ENCODE measurements at regions not wholly inside any gene's neighbourhood (a gene's known extent, or its start where the extent isn't known, plus 50 kb on each side); places are given as distances from the start of the nearest gene placed in this dataset.

DNA sequence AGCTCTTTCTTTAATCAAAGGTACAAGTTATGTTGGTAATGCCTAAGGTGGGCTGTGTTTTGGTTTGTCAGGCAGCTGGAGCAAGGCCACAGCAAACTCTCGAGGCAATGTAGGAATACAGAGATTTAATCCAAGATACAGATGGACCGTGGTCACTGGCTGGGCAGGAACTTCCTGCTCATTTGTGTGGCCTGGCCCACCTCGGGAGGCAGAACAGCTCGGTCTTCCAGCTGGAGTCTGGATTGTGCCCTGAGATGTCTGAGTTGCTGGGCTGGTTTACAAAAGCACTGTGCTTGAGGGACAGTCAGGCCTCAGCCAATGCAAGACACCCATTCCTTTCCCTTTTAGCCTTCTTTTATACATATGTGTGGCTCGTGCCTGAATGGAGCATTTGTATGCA, 506.1 kb upstream of the SALL3 start:
- H3K4me3 ChIP-seq (ENCODE audit: low read depth, low read length) = no peak overlapping the region
- no peak for DNase-seq (ENCODE audit: low read depth)
- TF ChIP-seq, protein P1, sequence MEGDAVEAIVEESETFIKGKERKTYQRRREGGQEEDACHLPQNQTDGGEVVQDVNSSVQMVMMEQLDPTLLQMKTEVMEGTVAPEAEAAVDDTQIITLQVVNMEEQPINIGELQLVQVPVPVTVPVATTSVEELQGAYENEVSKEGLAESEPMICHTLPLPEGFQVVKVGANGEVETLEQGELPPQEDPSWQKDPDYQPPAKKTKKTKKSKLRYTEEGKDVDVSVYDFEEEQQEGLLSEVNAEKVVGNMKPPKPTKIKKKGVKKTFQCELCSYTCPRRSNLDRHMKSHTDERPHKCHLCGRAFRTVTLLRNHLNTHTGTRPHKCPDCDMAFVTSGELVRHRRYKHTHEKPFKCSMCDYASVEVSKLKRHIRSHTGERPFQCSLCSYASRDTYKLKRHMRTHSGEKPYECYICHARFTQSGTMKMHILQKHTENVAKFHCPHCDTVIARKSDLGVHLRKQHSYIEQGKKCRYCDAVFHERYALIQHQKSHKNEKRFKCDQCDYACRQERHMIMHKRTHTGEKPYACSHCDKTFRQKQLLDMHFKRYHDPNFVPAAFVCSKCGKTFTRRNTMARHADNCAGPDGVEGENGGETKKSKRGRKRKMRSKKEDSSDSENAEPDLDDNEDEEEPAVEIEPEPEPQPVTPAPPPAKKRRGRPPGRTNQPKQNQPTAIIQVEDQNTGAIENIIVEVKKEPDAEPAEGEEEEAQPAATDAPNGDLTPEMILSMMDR (IDR thresholded peaks at IDR 0.05; ENCODE audit: insufficient read depth, low read length) = no peak

DNA sequence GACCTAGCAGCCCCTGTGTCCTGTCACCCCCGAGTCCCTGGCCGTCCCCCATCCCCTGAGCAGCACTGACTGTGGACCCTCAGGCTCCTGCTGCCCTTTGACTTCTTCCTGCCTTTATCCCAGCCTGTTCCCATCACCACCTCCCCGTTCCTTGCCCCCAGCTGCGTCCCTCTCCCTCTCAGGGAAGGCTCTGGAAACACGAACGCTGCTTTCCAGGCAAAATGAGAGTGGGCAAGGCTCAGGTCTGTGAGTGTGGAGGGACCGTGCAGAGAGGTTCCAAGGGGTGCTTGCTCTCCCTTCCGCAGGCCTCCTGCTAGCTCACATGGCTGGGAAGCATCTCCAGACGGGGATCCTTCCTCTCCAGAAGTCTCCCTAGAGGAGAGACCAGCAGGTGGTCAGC, 501.8 kb upstream of the SALL3 start:
- H3K4me3 ChIP-seq (ENCODE audit: low read depth, low read length) = no peak overlapping the region
- DNase-seq (ENCODE audit: low read depth) = no peak
- TF ChIP-seq, protein P1 (IDR thresholded peaks at IDR 0.05; ENCODE audit: insufficient read depth, low read length) = no peak

DNA sequence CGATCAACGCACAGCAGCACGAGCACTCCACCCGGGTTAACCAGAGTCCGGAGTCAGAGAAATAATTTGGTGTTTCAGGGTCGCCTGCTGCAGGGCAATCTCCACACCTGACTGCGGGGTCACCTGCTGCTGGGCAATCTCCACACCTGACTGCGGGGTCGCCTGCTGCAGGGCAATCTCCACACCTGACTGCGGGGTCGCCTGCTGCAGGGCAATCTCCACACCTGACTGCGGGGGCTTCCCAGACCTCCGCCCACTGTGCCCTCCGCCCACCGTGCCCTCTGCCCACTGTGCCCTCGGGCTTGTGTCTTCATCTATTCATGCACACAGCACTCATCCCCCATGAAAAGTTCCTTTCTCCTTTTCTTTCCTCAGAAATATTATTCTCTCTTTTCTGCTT, 500.2 kb upstream of the SALL3 start:
- TF ChIP-seq, protein P1 (IDR thresholded peaks at IDR 0.05; ENCODE audit: insufficient read depth, low read length) = no peak
- no peak for DNase-seq (ENCODE audit: low read depth)
- no peak overlapping the region for H3K4me3 ChIP-seq (ENCODE audit: low read depth, low read length)

DNA sequence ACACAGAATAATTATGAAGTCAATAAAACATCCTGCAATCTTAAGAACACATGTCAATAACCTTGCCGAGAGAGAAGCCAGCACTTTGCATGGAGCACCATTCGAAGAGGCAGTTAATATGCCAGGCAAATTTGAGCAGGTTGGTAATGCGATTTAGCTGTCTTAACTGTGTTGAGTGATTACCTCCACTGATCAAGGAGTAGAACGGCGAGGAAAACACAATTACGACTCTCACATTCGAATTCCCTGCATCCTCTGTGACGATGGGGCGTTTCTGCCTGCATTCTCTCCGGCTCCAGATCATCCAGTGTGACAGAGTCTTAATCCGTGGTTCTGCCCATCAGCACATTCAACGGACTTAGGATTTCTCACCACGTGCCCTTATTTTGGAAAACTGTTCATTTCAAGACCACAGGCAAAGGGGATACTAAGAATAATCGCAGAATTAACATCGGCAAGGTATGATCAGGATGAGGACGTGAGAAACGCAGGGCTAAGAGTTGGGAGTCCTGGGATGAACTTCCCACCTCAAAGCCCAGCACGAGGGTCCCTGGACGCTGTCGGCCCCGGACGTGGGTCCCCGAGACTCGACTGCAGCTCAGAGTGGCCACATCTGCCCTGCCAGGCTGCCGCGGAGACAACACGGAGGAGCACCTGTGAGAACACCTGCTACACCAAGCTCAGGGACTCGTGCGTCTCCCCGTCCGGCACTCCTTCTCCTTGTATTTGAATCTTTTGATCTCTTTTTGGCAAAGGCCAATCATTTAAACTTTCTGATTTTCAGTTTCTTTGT, 499.2 kb upstream of the SALL3 start:
- no peak overlapping the region for H3K4me3 ChIP-seq (ENCODE audit: low read depth, low read length)
- TF ChIP-seq, protein P1 (IDR thresholded peaks at IDR 0.05; ENCODE audit: insufficient read depth, low read length) = no peak
- no peak for DNase-seq (ENCODE audit: low read depth)

DNA sequence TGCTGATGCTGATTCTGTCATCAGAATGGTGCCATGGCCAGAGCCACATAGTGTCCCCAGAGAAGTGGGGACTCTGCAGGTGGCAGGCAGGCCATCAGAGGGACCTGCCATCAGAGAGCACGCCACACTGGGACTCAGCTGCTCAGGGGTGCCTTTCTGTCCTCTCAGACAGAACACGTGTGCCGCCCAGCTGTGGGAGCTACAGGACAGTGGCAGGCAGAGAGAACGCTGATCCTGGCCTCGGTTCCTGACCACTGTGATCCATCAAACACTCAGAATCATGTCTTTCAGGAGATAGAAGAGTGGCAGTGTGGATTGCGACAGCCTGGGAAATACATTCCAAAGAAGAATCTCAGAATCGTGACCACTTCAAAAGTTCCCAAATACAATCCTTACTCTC, 497.2 kb upstream of the SALL3 start:
- DNase-seq (ENCODE audit: low read depth) = no peak
- TF ChIP-seq, protein P1 (IDR thresholded peaks at IDR 0.05; ENCODE audit: insufficient read depth, low read length) = no peak
- H3K4me3 ChIP-seq (ENCODE audit: low read depth, low read length) = no peak overlapping the region

DNA sequence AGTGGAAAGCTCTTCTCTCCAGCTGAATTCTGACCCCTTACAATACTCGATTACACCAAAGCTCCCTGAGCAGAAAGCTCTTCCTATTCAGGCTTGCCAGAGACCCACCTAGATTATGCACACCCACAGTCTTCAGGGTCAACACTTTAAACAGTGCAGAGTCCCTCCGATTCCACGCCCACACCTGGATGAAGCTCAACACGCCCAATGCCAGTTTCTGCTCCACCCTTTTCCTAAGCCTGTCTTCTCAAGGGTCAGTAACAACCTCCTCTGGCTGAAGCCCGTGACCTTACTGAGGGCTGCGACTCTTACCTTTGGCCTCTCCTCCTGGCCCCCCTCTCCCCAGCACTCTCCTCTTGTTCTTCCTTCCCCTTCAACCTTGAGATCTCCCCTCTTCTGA, 492.0 kb upstream of the SALL3 start:
- DNase-seq (ENCODE audit: low read depth) = no peak
- no peak overlapping the region for H3K4me3 ChIP-seq (ENCODE audit: low read depth, low read length)
- TF ChIP-seq, protein P1 (IDR thresholded peaks at IDR 0.05; ENCODE audit: insufficient read depth, low read length) = no peak

Measured in fibroblast of the aortic adventitia (primary cell).